ENCODE measurements at regions not wholly inside any gene's neighbourhood (a gene's known extent, or its start where the extent isn't known, plus 50 kb on each side); places are given as distances from the start of the nearest gene placed in this dataset.
"Not testable (repeated sequence)": the region's sequence is repeated elsewhere in the genome, so short reads cannot be mapped to it uniquely, and the experiment has no call there.

GRCh38 chr1:222239130-222239529 is 308.8 kb downstream of the HHIPL2 start:
- DNase-seq (ENCODE audit: low read depth) = no peak

GRCh38 chr1:222234351-222234750 is 313.6 kb downstream of the HHIPL2 start:
- DNase-seq (ENCODE audit: low read depth) = no peak

GRCh38 chr1:222233444-222234158 is 314.3 kb downstream of the HHIPL2 start:
- DNase-seq (ENCODE audit: low read depth) = no peak

DNA sequence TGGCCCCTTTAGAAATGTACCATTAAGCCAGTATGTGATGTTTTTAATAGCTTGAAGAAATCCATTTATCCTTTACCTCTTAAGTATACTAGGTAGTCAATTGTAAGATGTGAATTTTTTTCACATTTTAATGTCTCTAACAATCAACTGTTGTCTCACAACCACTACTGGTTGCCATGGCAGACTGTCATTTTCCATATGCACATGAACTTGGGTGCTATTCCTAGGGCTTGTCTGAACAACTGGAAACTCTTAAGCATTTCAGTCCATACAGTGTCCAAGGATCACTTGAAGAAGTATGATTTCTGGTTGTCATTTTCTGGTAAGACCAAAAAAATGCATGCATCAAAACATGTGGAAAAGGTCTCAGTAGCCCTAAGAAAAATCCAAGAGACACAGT is 315.1 kb downstream of the HHIPL2 start:
- DNase-seq (ENCODE audit: low read depth) = no peak

DNA sequence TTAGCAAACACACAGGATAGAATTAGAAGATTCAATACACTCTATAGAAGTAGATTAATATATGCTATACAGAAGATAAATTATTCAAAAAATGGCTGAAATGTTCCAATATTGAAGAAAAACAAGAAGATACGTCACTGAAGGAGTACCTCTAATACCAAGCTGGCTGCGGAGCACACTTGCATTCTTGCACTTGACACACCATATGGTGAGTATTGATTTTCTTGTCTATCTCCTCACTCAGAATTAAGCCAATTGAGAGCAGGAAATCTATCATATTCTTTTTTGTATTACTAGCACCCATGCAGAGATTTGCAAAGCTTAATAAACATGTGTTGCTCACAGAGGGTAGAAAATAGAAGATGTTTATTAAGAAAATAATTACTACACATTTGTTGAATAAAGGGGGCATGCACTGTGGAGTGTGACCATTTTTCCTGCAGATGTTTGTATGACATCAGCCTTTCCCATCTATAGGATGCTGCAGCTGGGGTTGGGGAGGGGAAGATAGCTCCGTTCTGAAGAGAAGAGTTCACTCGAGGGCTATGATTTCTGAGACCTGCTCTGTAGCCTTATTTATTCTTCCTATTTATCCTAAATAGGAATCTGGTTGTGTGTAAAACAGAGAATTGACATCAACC is 318.1 kb downstream of the HHIPL2 start:
- DNase-seq (ENCODE audit: low read depth) = no peak

DNA sequence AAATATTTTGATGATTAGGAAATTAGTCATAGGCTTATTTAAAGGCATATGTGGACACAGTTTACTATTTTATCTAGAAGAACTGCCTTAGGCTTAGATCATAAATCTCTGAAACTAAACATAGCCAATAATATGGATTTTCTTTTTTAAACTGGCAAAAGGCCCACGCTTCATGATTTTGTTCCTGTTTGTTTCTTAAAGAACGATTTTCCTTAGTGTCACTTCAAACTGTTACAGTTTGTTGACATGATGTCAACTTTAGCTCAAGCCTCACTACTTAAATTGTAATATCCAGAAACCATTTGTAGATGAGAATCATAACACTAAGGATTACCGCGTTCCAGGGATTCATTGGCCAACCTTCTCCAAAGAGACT is 322.6 kb downstream of the HHIPL2 start:
- DNase-seq (ENCODE audit: low read depth) = no peak

DNA sequence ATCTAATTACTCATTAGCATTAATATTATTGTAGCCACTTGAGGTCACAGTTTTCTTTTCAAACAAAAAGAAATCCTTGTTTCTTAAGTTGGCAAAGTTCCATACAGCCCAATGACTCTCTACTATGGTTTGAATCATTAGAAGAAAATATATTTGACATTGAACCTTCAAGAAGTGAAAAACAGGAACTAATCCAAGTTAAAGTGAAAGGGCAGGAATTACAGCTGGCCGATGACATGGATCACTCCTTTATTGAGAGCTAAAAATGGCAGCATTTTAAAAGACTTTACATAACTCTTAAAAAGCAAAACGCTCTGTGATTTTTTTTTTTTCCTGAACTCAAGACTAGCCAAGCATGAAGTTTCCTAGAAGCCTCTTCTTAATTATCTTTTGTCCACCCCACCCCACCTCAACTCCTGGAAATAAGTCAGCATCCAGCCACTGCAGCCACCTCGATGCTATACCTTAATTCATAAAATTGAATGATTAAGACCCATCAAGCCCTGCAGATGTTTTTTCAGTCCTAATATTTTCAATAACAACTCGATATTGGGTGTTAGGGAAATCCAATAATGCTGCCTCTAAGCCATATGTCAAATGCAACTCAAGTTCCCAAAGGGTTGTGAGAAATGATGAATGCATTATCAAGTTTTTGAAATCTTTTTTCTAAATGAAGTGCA is 323.1 kb downstream of the HHIPL2 start:
- DNase-seq (ENCODE audit: low read depth) = no peak

GRCh38 chr1:222224156-222224555 is 323.7 kb downstream of the HHIPL2 start:
- no peak for DNase-seq (ENCODE audit: low read depth)

- DNase-seq (ENCODE audit: low read depth) = no peak
Observed at GRCh38 chr1:222223010-222223409, 324.9 kb downstream of the HHIPL2 start.

DNA sequence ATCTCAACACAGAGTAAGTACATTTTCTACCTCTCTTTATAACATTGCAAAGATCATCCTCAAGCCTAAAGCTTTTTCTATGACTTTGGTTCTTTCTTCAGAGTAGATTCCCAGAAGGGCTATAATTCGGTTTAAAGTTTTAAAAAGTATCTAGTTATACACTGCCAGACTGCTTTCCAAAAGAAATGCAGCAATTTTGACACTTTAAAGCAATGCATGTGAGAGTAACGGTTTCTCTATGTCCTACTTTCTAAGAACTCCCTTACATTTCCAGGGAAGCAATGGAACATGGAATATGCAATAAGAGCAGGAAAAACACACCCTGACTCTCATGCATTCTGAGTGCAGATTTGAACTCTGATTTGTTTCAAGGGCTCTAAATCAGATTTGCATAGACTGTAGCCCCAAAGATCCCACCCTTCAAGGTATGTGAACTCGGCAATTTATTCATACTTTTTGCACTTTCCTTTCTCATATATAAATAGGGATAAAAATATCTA is 331.6 kb downstream of the HHIPL2 start:
- DNase-seq (ENCODE audit: low read depth) = no peak

DNA sequence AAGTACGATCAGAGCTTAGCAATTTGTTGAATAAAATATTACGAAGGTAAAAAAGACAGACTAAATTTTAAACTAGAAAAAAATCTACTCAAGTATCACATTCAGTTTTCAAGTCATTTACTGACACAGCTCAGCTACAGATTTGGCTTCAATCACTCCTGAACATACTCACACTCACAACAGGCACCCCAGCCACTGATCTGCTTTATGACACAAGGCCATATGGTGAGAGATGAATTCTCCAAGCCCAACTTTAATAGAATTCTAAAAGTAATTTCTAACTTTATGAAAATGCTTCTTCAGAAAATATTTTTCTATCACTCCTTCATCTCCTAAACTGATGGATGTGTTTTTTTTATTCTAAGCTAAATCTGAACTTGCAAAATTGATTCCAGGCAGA is 337.1 kb downstream of the HHIPL2 start:
- DNase-seq (ENCODE audit: low read depth) = no peak

DNA sequence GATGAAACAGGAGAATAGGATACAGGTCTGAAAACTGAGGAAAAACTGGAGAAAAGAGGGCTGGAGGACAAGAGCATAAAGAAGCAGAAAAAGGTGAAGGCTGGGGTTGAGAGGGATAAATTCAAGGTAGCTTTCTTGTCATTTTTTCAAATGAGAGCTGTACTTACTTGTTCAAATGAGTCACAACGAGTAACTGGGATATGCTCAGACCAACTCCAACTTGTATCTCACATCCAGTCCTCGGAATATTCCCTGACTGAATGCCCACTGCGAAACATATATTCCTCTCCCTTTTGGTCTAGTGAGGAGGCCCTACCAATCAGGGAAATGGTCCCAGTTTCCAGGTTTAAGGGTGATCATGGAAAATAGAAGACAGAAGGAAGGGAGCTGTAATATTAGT is 343.4 kb downstream of the HHIPL2 start:
- DNase-seq (ENCODE audit: low read depth) = no peak

DNA sequence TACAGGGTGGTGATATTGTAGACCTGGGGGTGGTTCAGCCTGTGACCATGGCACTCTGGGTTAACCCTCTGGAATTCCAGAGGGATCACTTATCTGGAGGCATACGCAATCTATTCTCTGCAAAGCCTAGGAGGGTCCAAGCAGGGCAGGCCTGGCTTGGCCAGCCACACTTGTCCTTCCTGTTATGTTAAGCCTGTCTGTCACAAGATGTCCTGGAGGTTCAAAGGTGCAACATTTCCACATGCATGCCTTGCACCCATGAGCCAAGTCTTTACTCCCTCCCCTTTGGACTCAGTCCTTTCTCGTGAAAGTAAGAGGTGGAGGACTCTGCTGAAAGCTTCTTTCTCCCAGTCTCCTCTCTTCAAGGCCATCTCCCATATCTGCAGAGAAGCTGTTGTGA is 345.1 kb downstream of the HHIPL2 start:
- DNase-seq (ENCODE audit: low read depth) = no peak

- no peak for DNase-seq (ENCODE audit: low read depth)
Observed at GRCh38 chr1:222196736-222197135, 351.2 kb downstream of the HHIPL2 start.

DNA sequence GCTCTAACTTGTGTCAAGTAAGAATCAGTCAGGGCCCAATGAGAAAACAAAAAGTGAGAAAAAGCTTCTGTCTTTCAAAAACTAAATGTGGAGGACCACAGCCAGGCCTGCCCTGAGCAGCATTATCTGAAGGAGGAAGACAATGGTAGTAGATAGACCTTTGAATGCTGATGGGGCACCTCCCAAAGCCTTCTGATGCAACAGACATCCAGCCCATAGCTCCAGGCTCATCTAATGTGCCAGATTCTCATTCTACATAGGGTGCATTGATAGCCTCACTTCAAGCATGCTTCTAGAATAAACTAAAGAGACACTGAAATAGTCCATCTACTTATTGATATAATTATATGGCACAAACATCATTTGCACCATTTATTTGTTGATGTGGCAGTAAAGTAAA is 351.6 kb downstream of the HHIPL2 start:
- DNase-seq (ENCODE audit: low read depth) = no peak

- no peak for DNase-seq (ENCODE audit: low read depth)
Observed at GRCh38 chr1:222195857-222196256, 352.0 kb downstream of the HHIPL2 start.

DNA sequence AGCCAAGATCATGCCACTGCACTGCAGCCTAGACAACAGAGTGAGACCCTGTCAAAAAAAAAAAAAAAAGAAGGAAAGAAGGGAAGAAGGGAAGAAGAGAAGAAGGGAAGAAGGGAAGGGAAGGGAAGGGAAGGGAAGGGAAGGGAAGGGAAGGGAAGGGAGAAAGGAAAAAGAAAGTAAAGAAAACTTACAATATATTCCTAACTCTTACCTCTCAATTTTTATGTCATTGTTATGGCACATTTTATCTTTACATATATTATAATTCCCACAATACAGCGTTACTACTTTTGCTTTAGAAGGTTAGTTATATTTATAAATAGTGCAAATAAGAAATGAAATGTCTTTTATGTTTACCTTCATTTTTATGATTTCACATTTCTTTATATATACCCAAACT is 358.7 kb downstream of the HHIPL2 start:
- DNase-seq (ENCODE audit: low read depth) = no peak

DNA sequence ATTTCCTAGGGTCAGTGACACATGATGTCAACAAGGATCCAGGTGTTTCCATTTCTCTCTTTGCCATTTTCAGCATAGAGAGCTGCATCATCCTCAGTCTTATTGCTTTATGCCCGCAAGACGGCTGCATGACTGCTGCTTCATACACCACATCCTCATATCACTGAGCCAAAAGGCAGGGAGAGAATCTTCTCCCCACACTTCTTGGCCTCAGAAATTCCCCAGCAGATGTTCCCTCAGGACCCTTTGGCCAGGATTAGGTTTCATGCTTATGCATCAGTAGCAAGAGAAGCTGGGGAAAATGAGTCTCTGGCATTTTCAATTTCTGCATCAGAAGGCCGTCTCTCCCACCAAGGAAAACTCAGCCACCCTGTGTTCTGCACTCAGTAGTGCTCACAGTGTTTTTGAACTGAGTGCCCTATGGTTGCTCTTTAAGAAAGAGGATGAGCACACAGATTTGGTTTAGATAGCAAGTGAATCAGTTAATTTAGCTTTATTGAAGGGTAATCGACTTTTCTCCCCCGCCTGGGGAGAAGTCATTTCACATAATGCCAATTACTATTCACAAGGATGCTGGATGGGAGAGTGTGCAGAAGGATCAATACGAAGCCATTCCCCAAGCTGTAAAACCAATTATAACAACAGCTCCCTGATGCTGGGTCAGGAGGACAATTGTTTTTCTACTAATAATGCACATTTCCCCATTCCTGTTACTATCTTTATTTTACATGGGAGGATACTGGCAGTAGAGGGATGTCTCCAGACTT is 360.2 kb downstream of the HHIPL2 start:
- DNase-seq (ENCODE audit: low read depth) = no peak

DNA sequence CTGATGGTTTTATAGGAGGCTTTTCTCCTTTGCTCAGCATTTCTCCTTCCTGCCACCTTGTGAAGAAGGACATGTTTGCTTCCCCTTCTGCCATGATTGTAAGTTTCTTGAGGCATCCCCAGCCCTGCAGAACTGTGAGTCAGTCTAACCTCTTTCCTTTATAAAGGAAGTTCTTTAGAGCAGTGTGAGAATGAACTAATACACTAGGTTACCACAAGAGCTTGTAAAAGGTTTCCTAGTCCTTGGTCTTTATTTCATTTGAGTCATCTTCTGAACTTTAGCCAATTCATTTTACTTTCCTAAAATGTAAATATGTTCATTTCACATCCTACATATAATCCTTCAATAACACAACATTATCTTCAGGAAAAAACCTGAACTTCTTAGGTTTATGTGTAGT is 365.3 kb downstream of the HHIPL2 start:
- DNase-seq (ENCODE audit: low read depth) = no peak

- no peak for DNase-seq (ENCODE audit: low read depth)
Observed at GRCh38 chr1:222181191-222181590, 366.7 kb downstream of the HHIPL2 start.

- not testable (repeated sequence) for DNase-seq (ENCODE audit: low read depth)
Observed at GRCh38 chr1:222177496-222177895, 370.4 kb downstream of the HHIPL2 start.

DNA sequence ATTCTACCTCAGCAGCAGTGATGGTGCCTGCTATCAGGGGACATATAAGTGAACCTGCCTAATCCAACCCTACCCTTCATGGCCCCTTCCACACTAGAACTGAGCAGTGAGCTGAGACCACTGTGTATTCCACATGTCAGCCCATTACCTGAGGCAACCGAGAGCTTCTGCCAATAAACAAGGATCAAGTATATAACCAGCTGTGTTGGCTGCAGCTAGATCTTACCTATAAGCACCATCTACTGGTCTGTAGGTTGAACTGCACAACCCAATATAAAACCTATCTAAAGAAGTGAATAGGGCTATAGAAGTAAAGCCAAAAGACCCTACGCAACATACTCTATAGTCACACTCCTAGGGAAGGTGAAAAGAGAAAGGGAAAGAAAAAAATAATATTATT is 376.9 kb downstream of the HHIPL2 start:
- no peak for DNase-seq (ENCODE audit: low read depth)

DNA sequence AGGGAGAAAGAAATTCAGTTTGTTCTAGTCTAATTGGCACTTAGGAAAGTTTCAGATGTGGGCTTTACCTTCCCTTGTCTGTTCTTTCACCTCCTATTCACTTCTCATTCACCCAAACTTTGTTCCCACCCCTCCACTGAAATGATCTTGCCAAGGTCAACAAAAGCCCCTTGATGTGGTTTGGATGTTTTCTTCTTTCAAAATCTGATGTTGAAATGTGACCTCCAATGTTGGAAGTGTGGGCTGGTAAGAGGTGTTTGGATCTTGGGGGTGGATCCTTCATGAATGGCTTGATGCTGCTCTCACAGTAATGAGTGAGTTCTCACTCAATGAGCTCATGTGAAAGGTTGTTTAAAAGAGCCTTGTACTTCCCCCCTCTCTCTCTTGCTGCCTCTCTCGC is 379.3 kb downstream of the HHIPL2 start:
- DNase-seq (ENCODE audit: low read depth) = no peak
